ENCODE measurements at regions not wholly inside any gene's neighbourhood (a gene's known extent, or its start where the extent isn't known, plus 50 kb on each side); places are given as distances from the start of the nearest gene placed in this dataset.

DNA sequence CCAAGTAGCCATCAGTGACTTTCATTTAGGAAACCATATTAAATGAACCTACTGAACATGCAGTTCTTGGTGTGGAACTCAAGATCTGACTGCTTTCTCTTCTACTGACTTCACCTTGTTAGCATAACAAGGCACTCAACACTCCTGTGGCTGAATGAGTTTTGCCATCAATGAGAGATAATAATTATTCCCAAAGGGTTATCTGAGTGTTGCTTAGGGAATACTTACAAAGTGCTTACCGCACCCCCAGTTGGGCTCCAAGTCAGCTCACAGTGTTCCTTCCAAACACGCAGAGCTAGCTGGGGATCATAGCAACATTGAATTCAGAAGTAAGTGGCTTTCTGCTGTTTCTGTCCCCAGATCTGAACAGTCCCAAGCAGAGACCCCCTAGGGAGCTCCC is 182.9 kb downstream of the SREK1 start:
- Mint-ChIP-seq H3K4me1 (ENCODE audit: unreplicated experiment) (no peaks in the 10 kb centered on the region), H3K4me3 (ENCODE audit: unreplicated experiment) (no peak overlapping the region), H3K27me3 (ENCODE audit: unreplicated experiment) (peaks cover 17% of the 10 kb centered on the region), H3K9me3 (ENCODE audit: unreplicated experiment) (no peaks in the 10 kb centered on the region), H3K36me3 (ENCODE audit: unreplicated experiment) (no peaks in the 10 kb centered on the region), H3K27ac (ENCODE audit: unreplicated experiment) (no peak overlapping the region)
- no peak for DNase-seq (ENCODE audit: extremely low spot score, unreplicated experiment)
- TF ChIP-seq, protein P1, sequence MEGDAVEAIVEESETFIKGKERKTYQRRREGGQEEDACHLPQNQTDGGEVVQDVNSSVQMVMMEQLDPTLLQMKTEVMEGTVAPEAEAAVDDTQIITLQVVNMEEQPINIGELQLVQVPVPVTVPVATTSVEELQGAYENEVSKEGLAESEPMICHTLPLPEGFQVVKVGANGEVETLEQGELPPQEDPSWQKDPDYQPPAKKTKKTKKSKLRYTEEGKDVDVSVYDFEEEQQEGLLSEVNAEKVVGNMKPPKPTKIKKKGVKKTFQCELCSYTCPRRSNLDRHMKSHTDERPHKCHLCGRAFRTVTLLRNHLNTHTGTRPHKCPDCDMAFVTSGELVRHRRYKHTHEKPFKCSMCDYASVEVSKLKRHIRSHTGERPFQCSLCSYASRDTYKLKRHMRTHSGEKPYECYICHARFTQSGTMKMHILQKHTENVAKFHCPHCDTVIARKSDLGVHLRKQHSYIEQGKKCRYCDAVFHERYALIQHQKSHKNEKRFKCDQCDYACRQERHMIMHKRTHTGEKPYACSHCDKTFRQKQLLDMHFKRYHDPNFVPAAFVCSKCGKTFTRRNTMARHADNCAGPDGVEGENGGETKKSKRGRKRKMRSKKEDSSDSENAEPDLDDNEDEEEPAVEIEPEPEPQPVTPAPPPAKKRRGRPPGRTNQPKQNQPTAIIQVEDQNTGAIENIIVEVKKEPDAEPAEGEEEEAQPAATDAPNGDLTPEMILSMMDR (IDR thresholded peaks at IDR 0.05), result no peak

DNA sequence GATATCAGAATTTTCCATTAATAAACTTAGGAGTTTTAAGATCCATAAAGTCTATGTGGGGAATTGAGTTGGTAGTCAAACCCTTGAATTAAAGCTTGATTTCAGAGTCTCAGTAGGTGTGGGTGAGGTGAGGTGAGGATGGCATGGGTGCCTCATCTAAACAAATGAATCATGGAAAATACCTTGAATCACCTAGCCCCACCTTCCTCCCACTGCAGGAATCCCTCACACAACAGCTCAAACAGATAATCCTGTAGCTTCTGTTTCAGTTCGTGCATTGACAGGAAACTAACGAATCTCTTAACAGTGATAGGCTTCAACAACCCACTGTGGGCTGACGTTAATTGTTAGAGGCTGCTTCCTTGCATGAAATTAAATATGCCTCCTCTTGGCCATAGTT is 185.0 kb downstream of the SREK1 start:
- DNase-seq (ENCODE audit: extremely low spot score, unreplicated experiment), result no peak
- peaks cover 21% of the 10 kb centered on the region for H3K27me3 Mint-ChIP-seq (ENCODE audit: unreplicated experiment)
- H3K9me3 Mint-ChIP-seq (ENCODE audit: unreplicated experiment), result no peaks in the 10 kb centered on the region
- H3K36me3 Mint-ChIP-seq (ENCODE audit: unreplicated experiment), result no peaks in the 10 kb centered on the region
- no peak overlapping the region for H3K4me3 Mint-ChIP-seq (ENCODE audit: unreplicated experiment)
- no peaks in the 10 kb centered on the region for H3K4me1 Mint-ChIP-seq (ENCODE audit: unreplicated experiment)
- H3K27ac Mint-ChIP-seq (ENCODE audit: unreplicated experiment), result no peak overlapping the region
- TF ChIP-seq, protein P1 (IDR thresholded peaks at IDR 0.05), result no peak

- Mint-ChIP-seq H3K4me3 (ENCODE audit: unreplicated experiment) (no peak overlapping the region), H3K36me3 (ENCODE audit: unreplicated experiment) (no peaks in the 10 kb centered on the region), H3K4me1 (ENCODE audit: unreplicated experiment) (no peaks in the 10 kb centered on the region), H3K27ac (ENCODE audit: unreplicated experiment) (no peak overlapping the region), H3K9me3 (ENCODE audit: unreplicated experiment) (no peaks in the 10 kb centered on the region), H3K27me3 (ENCODE audit: unreplicated experiment) (peaks cover 26% of the 10 kb centered on the region)
- TF ChIP-seq, protein P1 (IDR thresholded peaks at IDR 0.05), result no peak
- no peak for DNase-seq (ENCODE audit: extremely low spot score, unreplicated experiment)
These were observed 189.1 kb downstream of the SREK1 start for GRCh38 chr5:66333192-66333591.

- no peaks in the 10 kb centered on the region for H3K9me3 Mint-ChIP-seq (ENCODE audit: unreplicated experiment)
- no peaks in the 10 kb centered on the region for H3K36me3 Mint-ChIP-seq (ENCODE audit: unreplicated experiment)
- no peak overlapping the region for H3K4me3 Mint-ChIP-seq (ENCODE audit: unreplicated experiment)
- no peaks in the 10 kb centered on the region for H3K4me1 Mint-ChIP-seq (ENCODE audit: unreplicated experiment)
- TF ChIP-seq, protein P1 (IDR thresholded peaks at IDR 0.05), result no peak
- no peak overlapping the region for H3K27ac Mint-ChIP-seq (ENCODE audit: unreplicated experiment)
- no peak for DNase-seq (ENCODE audit: extremely low spot score, unreplicated experiment)
- H3K27me3 Mint-ChIP-seq (ENCODE audit: unreplicated experiment), result peaks cover 21% of the 10 kb centered on the region
These were observed 193.6 kb downstream of the SREK1 start for GRCh38 chr5:66337626-66338226.

- Mint-ChIP-seq H3K27me3 (ENCODE audit: unreplicated experiment) (peaks cover 24% of the 10 kb centered on the region), H3K27ac (ENCODE audit: unreplicated experiment) (no peak overlapping the region), H3K4me1 (ENCODE audit: unreplicated experiment) (no peaks in the 10 kb centered on the region), H3K9me3 (ENCODE audit: unreplicated experiment) (no peaks in the 10 kb centered on the region), H3K36me3 (ENCODE audit: unreplicated experiment) (no peaks in the 10 kb centered on the region), H3K4me3 (ENCODE audit: unreplicated experiment) (no peak overlapping the region)
- DNase-seq (ENCODE audit: extremely low spot score, unreplicated experiment), result no peak
- TF ChIP-seq, protein P1 (IDR thresholded peaks at IDR 0.05), result no peak
These were observed 194.7 kb downstream of the SREK1 start for GRCh38 chr5:66338828-66339227.
